ENCODE measurements at regions not wholly inside any gene's neighbourhood (a gene's known extent, or its start where the extent isn't known, plus 50 kb on each side); places are given as distances from the start of the nearest gene placed in this dataset.

GRCh38 chr10:58892031-58892531, 284.4 kb upstream of the PHYHIPL start:
- Histone ChIP-seq H3K4me1 (peaks cover 0 to 15% (median 0%) of the 10 kb centered on the region in 3 donors), H3K4me3 (no peak overlapping the region), H3K36me3 (no peaks in the 10 kb centered on the region), H3K27me3 (no peaks in the 10 kb centered on the region), H3K27ac (no peak overlapping the region), H3K9me3 (no peaks in the 10 kb centered on the region)
- ATAC-seq = no peak
- 25 to 43% methylated on average over 3 of the region's 3 CpGs for WGBS, 2 donors (ENCODE audit: low coverage in 1 of 2)
- no peak for TF ChIP-seq POLR2AphosphoS5 (IDR thresholded peaks at IDR 0.05)
- no peak for TF ChIP-seq CTCF (IDR thresholded peaks at IDR 0.05)
- no peak for TF ChIP-seq POLR2A (IDR thresholded peaks at IDR 0.05)
- no peak for TF ChIP-seq EP300 (IDR thresholded peaks at IDR 0.05)

GRCh38 chr10:58894929-58895328, 281.5 kb upstream of the PHYHIPL start:
- no peak for ATAC-seq
- H3K27ac ChIP-seq = no peak overlapping the region

GRCh38 chr10:58896229-58896628, 280.2 kb upstream of the PHYHIPL start:
- peaks cover 0 to 21% (median 3%) of the 10 kb centered on the region in 3 donors for H3K4me1 ChIP-seq
- no peaks in the 10 kb centered on the region for H3K27me3 ChIP-seq
- TF ChIP-seq EP300 (IDR thresholded peaks at IDR 0.05) (no peak), POLR2AphosphoS5 (IDR thresholded peaks at IDR 0.05) (no peak), CTCF (IDR thresholded peaks at IDR 0.05) (no peak)
- no peak overlapping the region for H3K4me3 ChIP-seq
- H3K9me3 ChIP-seq = no peaks in the 10 kb centered on the region
- ATAC-seq = no peak
- WGBS, 2 donors (ENCODE audit: low coverage in 1 of 2) = 80 to 100% methylated on average over 1 of the region's 1 CpG
- no peaks in the 10 kb centered on the region for H3K36me3 ChIP-seq
- H3K27ac ChIP-seq = no peak overlapping the region

More at GRCh38 chr10:58894929-58895328, 281.5 kb upstream of the PHYHIPL start:
- no peaks in the 10 kb centered on the region for H3K36me3 ChIP-seq
- 44 to 89% methylated on average over 2 of the region's 2 CpGs for WGBS, 2 donors (ENCODE audit: low coverage in 1 of 2)
- H3K4me1 ChIP-seq = peaks cover 0 to 21% (median 3%) of the 10 kb centered on the region in 3 donors
- no peaks in the 10 kb centered on the region for H3K27me3 ChIP-seq
- TF ChIP-seq CTCF (IDR thresholded peaks at IDR 0.05) (no peak), POLR2A (IDR thresholded peaks at IDR 0.05) (no peak), POLR2AphosphoS5 (IDR thresholded peaks at IDR 0.05) (no peak), EP300 (IDR thresholded peaks at IDR 0.05) (no peak)
- no peak overlapping the region for H3K4me3 ChIP-seq
- no peaks in the 10 kb centered on the region for H3K9me3 ChIP-seq

- no peak for TF ChIP-seq POLR2A (IDR thresholded peaks at IDR 0.05)
- no peak for TF ChIP-seq EP300 (IDR thresholded peaks at IDR 0.05)
- TF ChIP-seq CTCF (IDR thresholded peaks at IDR 0.05) = no peak
- no peak for TF ChIP-seq POLR2AphosphoS5 (IDR thresholded peaks at IDR 0.05)
- Histone ChIP-seq H3K4me3 (no peak overlapping the region), H3K9me3 (no peaks in the 10 kb centered on the region), H3K27ac (peak overlapping the region in 1 of 4 donors; percentile 18), H3K27me3 (no peaks in the 10 kb centered on the region), H3K36me3 (no peaks in the 10 kb centered on the region), H3K4me1 (peaks cover 0 to 14% (median 3%) of the 10 kb centered on the region in 3 donors)
- ATAC-seq = no peak
Observed at GRCh38 chr10:58897236-58897635, 279.2 kb upstream of the PHYHIPL start.

- Histone ChIP-seq H3K27me3 (no peaks in the 10 kb centered on the region), H3K36me3 (no peaks in the 10 kb centered on the region), H3K4me1 (peaks cover 0 to 13% (median 3%) of the 10 kb centered on the region in 3 donors), H3K4me3 (no peak overlapping the region), H3K27ac (peak overlapping the region in 1 of 4 donors; percentile 18), H3K9me3 (no peaks in the 10 kb centered on the region)
- TF ChIP-seq CTCF (IDR thresholded peaks at IDR 0.05) (no peak), EP300 (IDR thresholded peaks at IDR 0.05) (no peak), POLR2AphosphoS5 (IDR thresholded peaks at IDR 0.05) (no peak), POLR2A (IDR thresholded peaks at IDR 0.05) (no peak)
- ATAC-seq = peak; percentile 50
Observed at GRCh38 chr10:58897708-58898107, 278.7 kb upstream of the PHYHIPL start.
